ENCODE measurements at regions not wholly inside any gene's neighbourhood (a gene's known extent, or its start where the extent isn't known, plus 50 kb on each side); places are given as distances from the start of the nearest gene placed in this dataset.

- TF ChIP-seq CTCF (IDR thresholded peaks at IDR 0.05) (no peak), HES2 (IDR thresholded peaks at IDR 0.05) (no peak), RARB (CRISPR knock-in tag; IDR thresholded peaks at IDR 0.05) (no peak)
- TF ChIP-seq, protein P1, sequence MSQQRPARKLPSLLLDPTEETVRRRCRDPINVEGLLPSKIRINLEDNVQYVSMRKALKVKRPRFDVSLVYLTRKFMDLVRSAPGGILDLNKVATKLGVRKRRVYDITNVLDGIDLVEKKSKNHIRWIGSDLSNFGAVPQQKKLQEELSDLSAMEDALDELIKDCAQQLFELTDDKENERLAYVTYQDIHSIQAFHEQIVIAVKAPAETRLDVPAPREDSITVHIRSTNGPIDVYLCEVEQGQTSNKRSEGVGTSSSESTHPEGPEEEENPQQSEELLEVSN (IDR thresholded peaks at IDR 0.05; ENCODE audit: borderline replicate concordance, low read depth): no peak
Measured at GRCh38 chr13:86601351-86601750, 802.1 kb upstream of the SLITRK6 start.
